HG03196 (cell line): ENCODE measurements at regions not wholly inside any gene's neighbourhood (a gene's known extent, or its start where the extent isn't known, plus 50 kb on each side); places are given as distances from the start of the nearest gene placed in this dataset.
"Not testable (repeated sequence)": the region's sequence is repeated elsewhere in the genome, so short reads cannot be mapped to it uniquely, and the experiment has no call there.

Experiments used
- ATAC-seq: cut with Tn5 transposase; IDR thresholded peaks from one replicate; pipeline ENCODE4 v1.9.1; 2021; ENCODE audit not compliant: unreplicated experiment

- no peak for ATAC-seq
Measured at GRCh38 chr1:99441299-99442095, 177.2 kb downstream of the PLPPR4 start.

- ATAC-seq, result not testable (repeated sequence)
Measured at GRCh38 chr1:99444211-99444927, 180.1 kb downstream of the PLPPR4 start.

GRCh38 chr1:99445071-99445470 is 180.8 kb downstream of the PLPPR4 start:
- ATAC-seq, result no peak

GRCh38 chr1:99445486-99445885 is 181.2 kb downstream of the PLPPR4 start:
- ATAC-seq, result no peak

GRCh38 chr1:99447721-99448120 is 183.4 kb downstream of the PLPPR4 start:
- no peak for ATAC-seq

GRCh38 chr1:99455760-99456159 is 190.2 kb upstream of the PALMD start:
- ATAC-seq, result no peak

GRCh38 chr1:99456536-99456935 is 189.4 kb upstream of the PALMD start:
- ATAC-seq, result no peak

GRCh38 chr1:99457381-99458165 is 188.3 kb upstream of the PALMD start:
- ATAC-seq, result no peak

GRCh38 chr1:99461499-99461898 is 184.4 kb upstream of the PALMD start:
- ATAC-seq, result no peak

GRCh38 chr1:99464738-99465137 is 181.2 kb upstream of the PALMD start:
- ATAC-seq, result no peak

GRCh38 chr1:99465176-99465900 is 180.6 kb upstream of the PALMD start:
- ATAC-seq, result no peak

- ATAC-seq, result no peak
Measured at GRCh38 chr1:99467645-99468044, 178.3 kb upstream of the PALMD start.

- ATAC-seq, result no peak
Measured at GRCh38 chr1:99469550-99469971, 176.4 kb upstream of the PALMD start.

- ATAC-seq, result no peak
Measured at GRCh38 chr1:99472893-99473292, 173.0 kb upstream of the PALMD start.

GRCh38 chr1:99474350-99474893 is 171.5 kb upstream of the PALMD start:
- ATAC-seq, result no peak

GRCh38 chr1:99476058-99476457 is 169.9 kb upstream of the PALMD start:
- no peak for ATAC-seq

- no peak for ATAC-seq
Measured at GRCh38 chr1:99481391-99481996, 164.4 kb upstream of the PALMD start.

GRCh38 chr1:99482286-99482685 is 163.6 kb upstream of the PALMD start:
- no peak for ATAC-seq

- ATAC-seq, result no peak
Measured at GRCh38 chr1:99482750-99483149, 163.2 kb upstream of the PALMD start.

GRCh38 chr1:99490031-99490430 is 155.9 kb upstream of the PALMD start:
- ATAC-seq, result no peak
